ENCODE measurements at regions not wholly inside any gene's neighbourhood (a gene's known extent, or its start where the extent isn't known, plus 50 kb on each side); places are given as distances from the start of the nearest gene placed in this dataset.

DNA sequence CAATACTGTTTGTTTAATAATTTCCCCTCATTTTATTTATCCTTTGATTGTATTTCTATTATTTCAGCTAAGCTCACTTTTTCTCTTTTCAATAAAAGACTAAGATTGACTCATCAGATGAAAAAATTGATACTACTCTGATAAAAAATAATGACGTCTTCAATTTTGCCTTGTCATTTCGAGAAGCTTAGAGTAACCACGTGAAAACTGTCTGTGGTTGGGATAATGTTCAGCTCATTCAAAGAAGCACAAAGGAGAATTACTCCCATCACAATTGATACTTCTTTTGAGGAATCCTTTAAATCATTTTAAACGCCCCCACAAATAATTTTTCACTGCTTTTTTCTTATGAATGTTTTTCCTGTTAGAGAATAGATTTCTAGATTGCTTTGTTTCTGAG lies 318.7 kb upstream of the SLITRK1 start:
- no peak for DNase-seq
- intact Hi-C loops (cut with DNase I) = no loop called here
- no peak for ATAC-seq

DNA sequence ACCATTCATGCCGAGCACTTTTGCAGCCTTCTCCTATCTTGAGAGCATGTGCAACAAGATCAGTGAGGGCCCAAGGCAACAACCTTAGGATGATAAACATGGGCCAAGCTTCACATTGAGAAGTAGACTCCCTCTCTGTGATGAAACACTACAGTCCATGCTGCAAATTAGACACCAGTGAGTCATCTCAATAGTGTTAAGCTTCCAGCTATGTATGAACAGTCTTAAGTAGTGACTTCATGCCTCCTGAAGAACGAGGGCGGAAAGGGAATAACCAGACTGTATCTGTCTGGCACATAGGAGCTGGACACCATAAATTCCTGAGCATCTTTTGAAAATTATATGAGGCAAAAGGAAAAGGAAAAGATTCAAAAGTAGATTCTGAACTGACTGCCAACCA lies 309.9 kb upstream of the SLITRK1 start:
- no peak for DNase-seq
- peak in 1 of 2 donors; percentile 96 for ATAC-seq
- intact Hi-C loops (cut with DNase I) = no loop called here

DNA sequence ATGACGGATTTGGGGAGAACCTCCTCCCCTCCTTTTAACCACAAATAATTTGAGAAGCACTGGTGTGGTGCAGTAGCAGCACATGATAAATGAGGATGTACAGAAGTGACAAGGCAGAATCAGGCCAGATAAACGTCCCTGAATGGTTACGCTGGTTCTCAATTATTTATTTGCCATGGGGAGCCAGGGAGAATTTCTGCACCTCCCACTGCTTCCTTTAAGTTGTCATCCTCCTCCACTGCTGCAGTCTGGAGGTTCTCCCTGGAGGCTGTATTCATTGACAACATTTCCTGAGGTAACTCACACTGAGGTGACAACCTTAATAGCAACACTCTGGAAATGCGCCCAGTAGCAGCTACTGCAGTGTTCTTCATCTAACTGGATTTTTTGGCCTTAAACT lies 308.9 kb upstream of the SLITRK1 start:
- DNase-seq = no peak
- intact Hi-C loops (cut with DNase I) = no loop called here

DNA sequence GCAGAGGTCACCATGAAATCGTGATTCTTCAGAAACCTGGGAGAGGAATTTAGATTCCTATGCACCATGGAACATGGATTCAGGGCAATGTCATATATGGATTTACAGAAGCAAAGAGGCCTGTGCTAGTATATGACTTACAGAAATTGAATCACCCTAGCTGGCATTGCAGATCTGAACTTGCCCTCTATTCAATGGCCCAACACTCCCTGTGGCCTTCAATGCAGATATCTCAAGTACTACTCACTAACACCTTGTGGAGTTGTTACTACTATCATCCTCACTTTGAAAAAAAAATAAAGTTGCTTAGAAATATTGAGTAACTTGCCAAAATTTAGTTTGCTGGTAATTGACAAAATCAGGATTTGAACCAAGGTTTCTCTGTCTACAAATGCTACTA lies 305.4 kb upstream of the SLITRK1 start:
- ATAC-seq (no peak), DNase-seq (no peak)
- intact Hi-C loops (cut with DNase I) = no loop called here

More for the DNA sequence above, 308.9 kb upstream of the SLITRK1 start:
- no peak for ATAC-seq

DNA sequence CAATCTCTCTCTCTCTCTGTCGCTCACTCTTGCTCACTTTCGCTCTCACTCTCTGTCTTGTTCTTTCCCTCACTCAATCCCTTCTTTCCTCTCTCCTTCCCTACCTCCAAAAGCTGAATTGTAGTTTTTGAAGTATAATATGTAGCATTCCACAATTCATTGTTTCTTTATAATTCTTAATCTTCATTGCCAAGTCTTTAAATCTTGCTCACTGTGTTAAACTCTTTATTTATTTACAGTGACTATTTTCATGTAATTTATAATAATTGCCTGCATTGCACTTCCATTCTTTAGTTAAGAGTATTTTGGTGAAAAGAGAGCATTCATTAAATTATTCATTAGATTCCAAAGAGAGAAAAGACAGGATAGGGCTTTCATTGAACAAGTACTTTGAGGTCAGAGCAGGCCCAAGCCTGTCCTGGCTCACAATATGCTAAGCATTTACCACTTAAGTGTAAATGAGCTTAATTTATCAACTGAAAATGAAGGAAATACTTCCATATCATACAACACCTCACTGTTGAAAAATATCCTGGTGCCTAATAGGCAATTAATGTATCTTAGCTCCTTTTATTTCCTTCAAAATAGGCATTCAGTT lies 257.4 kb upstream of the SLITRK1 start:
- no peak for ATAC-seq
- no peak for DNase-seq
- intact Hi-C loops (cut with DNase I) = no loop called here

DNA sequence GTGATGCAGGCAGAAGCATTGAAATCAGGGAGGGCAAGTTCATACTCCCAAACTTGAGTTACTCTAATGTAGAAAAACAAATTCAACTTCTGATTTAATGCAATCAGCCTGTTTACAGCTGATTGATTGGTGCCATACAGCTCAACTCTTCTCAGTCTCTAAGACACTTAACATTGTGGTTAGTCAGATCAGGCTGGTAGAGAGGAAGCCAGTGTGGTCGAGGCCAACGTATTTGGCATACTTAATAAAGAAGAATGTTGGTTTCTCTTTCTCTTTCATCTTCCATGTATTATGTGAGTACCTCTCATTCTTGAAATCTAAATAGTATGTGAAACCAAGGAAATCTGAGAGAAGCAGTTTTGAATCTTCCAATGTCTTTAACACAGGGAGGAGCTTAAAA lies 255.0 kb upstream of the SLITRK1 start:
- no peak for DNase-seq
- ATAC-seq = peak in 1 of 2 donors; percentile 70
- intact Hi-C loops (cut with DNase I) = no loop called here

DNA sequence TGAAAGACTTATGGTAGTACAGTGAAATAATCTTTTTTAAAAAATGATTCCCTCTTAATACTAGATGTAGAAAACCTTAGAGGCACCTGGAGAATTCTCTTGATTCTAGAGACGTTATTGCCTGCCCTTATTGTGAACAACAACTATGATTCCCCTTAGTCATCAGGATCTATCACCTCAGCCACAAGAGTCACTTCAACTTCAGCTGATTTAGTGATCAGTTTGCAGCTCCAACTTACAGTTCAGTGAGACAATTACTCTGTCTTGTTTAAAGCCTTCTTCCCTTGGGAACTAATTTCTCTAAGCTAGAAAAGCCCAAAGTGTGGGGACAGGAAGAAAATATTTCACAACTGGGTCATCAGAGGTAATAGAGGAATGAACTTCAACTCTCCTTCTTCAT lies 254.3 kb upstream of the SLITRK1 start:
- no peak for ATAC-seq
- intact Hi-C loops (cut with DNase I) = no loop called here
- no peak for DNase-seq

DNA sequence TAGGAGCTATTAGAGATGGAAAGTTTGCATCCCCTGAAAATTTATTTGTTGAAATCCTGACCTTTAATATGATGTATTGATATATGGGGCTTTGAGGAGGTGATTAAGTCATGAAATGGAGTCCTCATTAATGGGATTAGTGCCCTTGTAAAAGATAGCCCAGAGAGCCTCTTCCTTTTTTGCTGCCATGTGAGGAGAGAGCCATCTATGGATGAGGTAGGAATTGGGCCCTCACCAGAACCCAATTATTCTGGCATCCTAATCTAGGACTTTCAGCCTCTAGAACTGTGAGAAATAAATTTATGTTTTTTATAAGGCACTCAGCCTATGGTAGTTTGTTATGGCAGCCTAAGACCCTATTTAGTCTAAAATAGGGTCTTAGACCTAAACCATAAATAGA lies 250.2 kb upstream of the SLITRK1 start:
- no peak for ATAC-seq
- intact Hi-C loops (cut with DNase I) = no loop called here

DNA sequence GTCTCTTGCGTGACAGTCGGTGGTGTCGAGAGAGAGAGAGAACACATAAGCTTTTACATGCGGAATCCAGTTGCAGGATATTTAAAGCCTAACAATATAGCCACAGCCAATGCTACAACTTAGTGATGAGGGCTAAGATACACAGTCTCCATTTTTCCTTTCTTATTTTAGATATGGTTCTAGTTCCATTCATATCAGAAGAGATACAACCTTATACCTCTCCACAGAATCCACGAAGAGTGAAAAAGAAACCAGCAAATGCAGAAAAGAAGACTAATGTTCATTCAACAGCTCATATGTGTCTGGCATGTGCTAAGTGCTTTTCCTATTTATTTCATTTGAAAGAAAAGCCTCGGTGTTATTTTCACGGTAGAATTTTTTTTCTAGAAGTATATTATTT lies 249.0 kb upstream of the SLITRK1 start:
- ATAC-seq = no peak
- intact Hi-C loops (cut with DNase I) = no loop called here
- DNase-seq = no peak

More for the DNA sequence above, 250.2 kb upstream of the SLITRK1 start:
- no peak for DNase-seq

DNA sequence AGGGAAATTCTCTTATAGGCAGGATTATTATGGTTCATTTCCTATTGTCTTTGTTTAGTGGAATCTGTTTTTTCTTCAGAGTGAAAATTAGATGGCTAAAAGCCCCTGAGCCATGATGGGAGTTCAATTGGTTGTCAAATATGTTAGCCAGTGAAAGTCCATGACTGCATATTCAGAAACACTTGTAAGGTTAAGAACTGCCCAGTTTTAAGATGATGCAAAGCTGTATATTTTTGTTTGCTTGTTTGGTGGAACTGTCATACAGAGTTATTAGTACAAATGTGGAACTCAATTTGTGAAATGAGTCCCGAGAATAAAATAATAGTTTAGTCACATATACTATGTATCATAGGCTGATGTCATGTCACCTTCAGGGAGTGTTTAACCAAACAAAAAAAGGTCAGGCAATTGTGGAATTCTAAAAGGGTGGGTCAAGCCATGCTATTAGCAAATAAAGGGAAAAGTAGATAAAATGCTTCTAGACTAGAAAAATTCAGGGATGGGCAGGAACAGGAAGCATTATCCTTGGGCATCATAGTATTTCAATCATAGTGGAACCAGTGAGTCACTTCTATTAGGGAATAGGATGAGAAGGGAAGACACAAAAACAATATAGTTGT lies 248.3 kb upstream of the SLITRK1 start:
- ATAC-seq (no peak), DNase-seq (no peak)
- intact Hi-C loops (cut with DNase I) = no loop called here

DNA sequence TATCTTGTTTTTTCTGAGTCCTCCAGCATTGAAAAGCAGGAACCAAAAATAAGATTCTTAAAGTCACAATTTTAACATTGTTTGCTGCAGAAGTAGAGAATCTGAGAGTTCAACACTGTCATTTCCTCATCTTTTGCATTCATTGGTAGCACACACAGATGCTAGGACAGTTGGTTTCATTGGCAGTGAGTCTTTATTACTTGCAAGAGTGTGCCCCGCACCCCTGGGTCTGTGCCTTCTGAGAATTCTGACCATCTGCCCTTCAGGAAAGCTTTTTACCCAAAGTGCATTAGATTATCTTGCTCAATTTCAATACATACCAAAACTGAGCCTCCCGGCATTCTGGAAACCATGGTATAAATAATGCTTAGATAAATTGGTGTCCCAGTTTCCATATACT lies 247.7 kb upstream of the SLITRK1 start:
- no peak for ATAC-seq
- intact Hi-C loops (cut with DNase I) = no loop called here
- no peak for DNase-seq

DNA sequence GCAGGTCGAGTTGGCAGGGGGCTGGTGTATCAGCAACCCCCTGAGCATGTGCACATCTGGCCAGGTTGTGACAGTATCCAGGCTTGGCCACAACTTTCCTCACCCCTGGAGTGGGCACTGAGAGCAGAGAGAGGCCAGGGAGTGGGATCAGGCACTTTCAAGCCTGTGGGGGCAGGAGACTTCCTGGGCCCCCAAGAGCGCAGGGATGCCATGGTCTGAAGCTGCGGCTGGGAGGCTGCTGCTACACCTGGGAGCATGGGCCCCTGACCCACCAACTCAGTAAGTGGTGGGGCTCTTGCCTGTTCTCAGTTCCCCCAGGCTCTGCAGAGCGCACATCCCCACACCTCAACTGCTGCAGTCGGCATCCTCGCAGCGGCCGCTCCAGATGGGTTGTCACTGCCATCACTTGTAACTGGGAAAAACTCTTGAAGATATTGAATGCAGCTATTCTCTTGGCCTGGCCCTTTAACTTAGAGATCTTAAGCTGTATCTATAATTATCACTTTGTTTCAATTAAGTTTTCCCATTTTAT lies 245.4 kb upstream of the SLITRK1 start:
- DNase-seq (no peak), ATAC-seq (no peak)
- intact Hi-C loops (cut with DNase I) = no loop called here

DNA sequence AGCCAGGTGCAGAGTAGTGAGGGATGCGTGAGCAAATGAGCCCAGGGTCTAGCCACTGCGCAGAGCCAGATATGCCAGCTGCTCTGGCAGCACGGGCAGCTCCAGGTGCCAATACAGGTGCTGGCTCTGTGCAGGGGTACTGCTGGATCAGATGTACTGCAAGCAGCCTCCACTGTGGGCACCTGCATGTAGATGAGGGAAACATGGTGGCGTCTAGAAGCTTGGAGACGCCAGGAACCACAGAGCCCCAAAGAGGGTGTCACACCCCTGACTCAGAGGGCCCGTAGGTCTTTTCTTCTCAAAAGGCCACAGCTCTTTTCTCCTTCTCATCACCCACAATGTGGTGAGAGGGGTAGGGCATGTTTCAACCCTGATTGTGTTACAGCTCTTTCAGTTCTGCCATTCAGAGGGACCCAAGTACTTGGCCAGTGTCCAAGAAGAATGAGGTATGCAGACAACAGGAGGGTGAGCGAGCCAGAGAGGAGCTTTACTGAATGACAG lies 244.4 kb upstream of the SLITRK1 start:
- DNase-seq (no peak), ATAC-seq (no peak)
- intact Hi-C loops (cut with DNase I) = no loop called here

DNA sequence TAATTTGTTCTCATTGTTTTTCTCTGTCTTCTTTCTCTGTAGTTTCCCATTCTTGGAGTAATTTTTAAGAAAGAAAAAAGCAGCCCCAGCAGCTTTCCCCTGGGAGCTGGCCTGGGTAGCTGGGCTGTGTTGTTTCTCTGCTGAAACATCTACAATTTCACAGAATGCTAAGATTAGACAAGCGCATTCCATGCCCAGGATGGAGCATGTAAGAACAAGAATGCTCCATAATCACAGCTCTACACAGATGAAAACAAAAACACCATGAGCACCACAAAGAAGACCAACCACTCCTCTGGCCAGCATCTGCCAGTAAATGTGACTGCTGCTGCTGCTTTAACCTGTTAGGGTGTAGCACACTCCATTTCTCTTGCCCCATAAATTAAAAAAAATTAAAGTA lies 239.2 kb upstream of the SLITRK1 start:
- DNase-seq (no peak), ATAC-seq (no peak)
- intact Hi-C loops (cut with DNase I) = no loop called here

DNA sequence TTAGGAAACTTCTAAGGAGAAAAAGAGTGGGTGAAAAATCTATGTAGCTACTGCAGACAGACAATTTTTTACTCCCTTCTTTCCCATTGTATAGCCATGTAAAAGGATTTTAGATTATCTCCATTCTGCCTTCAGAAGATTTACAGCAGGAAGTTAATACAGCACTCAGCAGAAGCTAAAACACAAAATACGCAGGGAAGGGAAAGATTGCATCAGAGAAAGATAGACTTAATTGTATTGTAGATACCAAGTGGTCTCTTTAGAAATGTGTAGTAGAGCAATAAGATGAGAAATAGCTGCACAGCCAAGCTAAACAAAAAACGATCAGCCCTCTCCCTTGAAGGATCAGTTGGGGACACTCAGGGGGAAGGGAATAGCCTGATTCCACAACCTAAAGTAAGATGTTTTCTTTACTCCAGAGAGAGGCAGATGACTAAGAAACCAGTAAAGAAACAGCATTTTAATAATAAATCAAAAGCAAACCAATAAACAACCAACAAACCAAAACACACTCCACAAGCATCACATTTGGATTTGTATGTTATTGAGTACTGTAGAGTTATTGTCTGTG lies 236.7 kb upstream of the SLITRK1 start:
- intact Hi-C loops (cut with DNase I) = no loop called here
- ATAC-seq (no peak), DNase-seq (no peak)

DNA sequence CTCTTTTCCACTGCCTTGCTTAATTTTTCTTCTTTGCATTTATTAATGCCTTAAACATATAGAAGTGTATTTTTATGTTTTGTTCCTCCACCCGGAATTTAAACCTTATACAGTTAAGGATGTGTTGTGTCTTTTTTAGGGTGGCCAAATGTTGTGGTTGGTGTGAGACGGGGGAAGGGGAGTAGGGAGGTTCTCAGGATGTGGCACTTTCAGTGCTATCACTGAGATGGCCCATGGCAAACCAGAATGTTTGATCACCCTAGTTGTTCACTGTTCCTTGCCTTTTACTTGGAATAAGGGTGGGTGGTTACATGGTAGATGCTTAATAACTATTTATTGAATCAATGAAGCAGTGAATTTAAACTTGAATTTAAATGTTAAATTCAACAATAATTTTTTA lies 216.0 kb upstream of the SLITRK1 start:
- DNase-seq (no peak), ATAC-seq (no peak)
- intact Hi-C loops (cut with DNase I) = no loop called here

DNA sequence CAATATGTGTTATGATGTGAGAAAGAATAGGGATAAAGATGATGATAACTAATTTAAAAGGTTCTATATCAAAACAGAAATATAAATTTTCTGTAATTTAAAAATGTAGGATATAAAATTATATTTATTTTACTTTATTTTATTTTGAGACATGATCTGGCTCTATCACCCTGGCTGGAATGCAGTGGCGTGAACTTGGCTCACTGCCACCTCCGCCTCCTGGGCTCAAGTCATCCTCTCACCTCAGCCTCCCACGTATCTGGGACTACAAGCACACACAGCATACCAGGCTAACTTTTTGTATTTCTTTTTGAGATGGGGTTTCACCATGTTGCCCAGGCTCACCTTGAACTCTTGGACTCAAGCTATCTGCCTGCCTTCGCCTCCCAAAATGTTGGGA lies 214.9 kb upstream of the SLITRK1 start:
- intact Hi-C loops (cut with DNase I) = no loop called here
- ATAC-seq (no peak), DNase-seq (no peak)

DNA sequence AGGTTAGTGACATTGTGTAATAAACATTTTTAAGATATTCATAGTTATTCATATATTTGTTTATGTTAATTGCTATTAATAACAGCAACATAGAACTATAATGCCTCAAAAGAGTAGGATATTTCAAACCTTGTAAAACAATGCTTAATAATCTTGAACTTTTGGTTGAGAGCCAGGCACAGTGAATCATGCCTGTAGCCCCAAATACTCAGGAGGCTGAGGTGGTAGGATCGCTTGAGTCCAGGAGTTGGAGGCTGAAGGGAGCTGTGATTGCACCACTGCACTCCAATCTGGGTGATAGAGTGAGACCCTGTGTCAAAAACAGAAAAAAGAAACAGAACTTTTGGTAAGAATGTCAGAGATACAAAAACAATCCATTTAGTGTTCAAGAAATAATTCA lies 213.9 kb upstream of the SLITRK1 start:
- intact Hi-C loops (cut with DNase I) = no loop called here
- ATAC-seq (no peak), DNase-seq (no peak)

DNA sequence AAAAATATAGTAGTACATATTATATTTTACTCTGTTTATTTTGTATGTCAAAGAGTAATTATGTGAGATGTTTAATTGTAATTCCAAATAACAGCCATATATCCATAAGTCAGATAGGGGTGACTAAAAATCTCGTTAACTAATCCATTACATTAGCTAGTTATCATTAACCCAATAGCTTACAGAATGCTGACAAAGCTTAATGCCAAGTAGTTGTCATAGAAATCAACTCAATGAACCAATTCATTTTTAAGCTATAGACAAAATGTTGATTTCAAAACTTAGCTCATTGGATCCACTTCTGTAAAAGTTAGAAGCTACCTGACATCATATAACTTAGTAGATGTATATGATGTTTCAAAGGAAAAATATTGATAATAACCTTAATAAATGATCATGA lies 206.7 kb upstream of the SLITRK1 start:
- ATAC-seq (no peak), DNase-seq (no peak)
- intact Hi-C loops (cut with DNase I) = no loop called here

DNA sequence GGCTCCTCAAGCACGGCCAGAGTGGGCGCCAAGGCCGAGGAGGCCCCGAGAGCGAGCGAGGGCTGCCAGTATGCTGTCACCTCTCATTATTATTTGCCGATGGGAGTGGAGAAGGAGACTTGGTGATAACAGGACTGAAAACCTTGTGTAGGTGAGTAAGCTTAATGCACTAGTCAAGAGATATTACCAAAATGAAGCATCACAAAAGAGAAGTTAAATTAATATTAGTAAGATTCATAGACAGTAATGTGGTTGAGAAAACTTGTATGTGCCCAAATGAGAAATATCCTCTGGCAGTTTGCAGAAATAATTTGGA lies 204.5 kb upstream of the SLITRK1 start:
- ATAC-seq = no peak
- intact Hi-C loops (cut with DNase I) = no loop called here
- no peak for DNase-seq
